GM12878 (cell line): ENCODE measurements at regions not wholly inside any gene's neighbourhood (a gene's known extent, or its start where the extent isn't known, plus 50 kb on each side); places are given as distances from the start of the nearest gene placed in this dataset.

Experiments used
- CTCF ChIP-seq, 3 experiments: IDR thresholded peaks in 2 of 3; conservative IDR thresholded peaks in 1 of 3; 2 replicates each; pipeline ENCODE4 v1.5.1; 2011; ENCODE audit warnings: low read depth in 3 of 3, low read length in 3 of 3, mild to moderate bottlenecking in 3 of 3, control low read depth in 2 of 3, moderate library complexity in 2 of 3, inconsistent platforms in 1 of 3, mixed read lengths in 1 of 3; ENCODE audit not compliant: control insufficient read depth in 2 of 3, insufficient read depth in 1 of 3; ENCODE audit errors: extremely low read depth in 1 of 3
- EP300 ChIP-seq, 2 experiments: fragments of 150-350 bp in 1 of 2; IDR thresholded peaks; 2 replicates each; pipeline ENCODE4 v1.6.1; 2011 to 2012; ENCODE audit warnings: low read depth in 2 of 2, low read length in 2 of 2, borderline replicate concordance in 1 of 2, improper control_type of control experiment in 1 of 2, inconsistent platforms in 1 of 2; ENCODE audit not compliant: control insufficient read depth in 1 of 2
- JUNB ChIP-seq: IDR thresholded peaks from 2 replicates; pipeline ENCODE4 v1.6.1; 2016; ENCODE audit warnings: antibody characterized with exemption, mild to moderate bottlenecking
- PBX3 ChIP-seq: IDR thresholded peaks from 2 replicates; pipeline ENCODE4 v1.6.1; 2011; ENCODE audit warnings: mild to moderate bottlenecking, low read depth, low read length, moderate library complexity; ENCODE audit not compliant: insufficient replicate concordance
- TCF7 ChIP-seq: IDR thresholded peaks from 2 replicates; pipeline ENCODE4 v1.6.1; 2014; ENCODE audit warnings: antibody characterized with exemption, borderline replicate concordance
- YY1 ChIP-seq: IDR thresholded peaks from 2 replicates; pipeline ENCODE4 v1.6.1; 2011; ENCODE audit warnings: low read depth, mild to moderate bottlenecking, low read length

GRCh38 chr16:79296491-79296890 is 304.0 kb downstream of the MAF start:
- TF ChIP-seq JUNB: no peak
- TF ChIP-seq YY1: no peak
- TF ChIP-seq PBX3: no peak
- no peak for TF ChIP-seq CTCF (IDR thresholded peaks at IDR 0.05 in 2 of 3, conservative IDR thresholded peaks at IDR 0.05 in 1 of 3; ENCODE audit: control insufficient read depth in 2 of 3, extremely low read depth in 1 of 3, insufficient read depth in 1 of 3, low read depth in 3 of 3, low read length in 3 of 3)
- no peak for TF ChIP-seq TCF7
- TF ChIP-seq EP300 (IDR thresholded peaks at IDR 0.05; ENCODE audit: borderline replicate concordance in 1 of 2, control insufficient read depth in 1 of 2, low read depth in 2 of 2, low read length in 2 of 2): no peak
